Dedifferentiated amniotic fluid mesenchymal stem cell (primary cell): ENCODE measurements at regions not wholly inside any gene's neighbourhood (a gene's known extent, or its start where the extent isn't known, plus 50 kb on each side); places are given as distances from the start of the nearest gene placed in this dataset.

Source experiments
- DNase-seq: peaks from one replicate; pipeline ENCODE4 v3.0.0-alpha.2; 2016; ENCODE audit errors: extremely low spot score

DNA sequence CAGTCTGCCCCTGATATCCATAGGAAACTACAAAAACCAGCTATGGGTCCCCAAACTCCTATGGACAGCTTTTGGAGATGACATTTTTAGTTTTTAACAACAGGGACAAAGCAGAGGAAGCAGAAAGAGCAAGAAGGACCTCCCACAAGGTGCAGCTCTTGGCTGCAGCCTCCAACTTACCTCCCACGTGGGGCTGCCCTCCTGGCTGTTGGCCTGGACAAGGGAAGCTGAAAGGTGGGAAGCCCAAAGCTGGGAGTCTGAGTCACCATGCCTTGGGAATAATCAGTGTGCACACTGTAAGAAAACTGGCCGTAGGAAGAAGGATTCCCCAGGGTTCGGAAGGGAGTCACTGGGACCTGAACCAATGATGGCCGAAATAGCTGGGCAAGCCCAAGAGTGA lies 51.8 kb upstream of the PAX1 start:
- DNase-seq: peak; percentile 9

DNA sequence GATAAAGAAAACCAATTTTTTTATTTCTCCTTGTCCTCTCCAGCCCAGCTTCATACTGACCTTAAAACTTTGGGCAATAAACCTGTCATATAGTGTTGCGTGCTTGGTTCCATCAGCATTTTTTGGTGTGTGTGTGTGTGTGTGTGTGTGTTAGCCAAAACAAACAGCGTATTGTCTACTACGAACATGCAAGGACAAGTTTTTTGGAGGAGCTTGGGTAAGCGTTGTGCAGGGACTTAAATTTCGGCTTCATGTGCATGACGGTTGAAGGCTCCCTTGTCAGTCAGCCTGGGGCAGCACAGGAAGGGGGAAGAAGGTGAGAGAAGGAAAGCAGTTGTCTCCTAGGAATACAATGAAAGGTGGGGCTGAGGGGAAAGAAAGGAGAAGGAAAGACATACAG lies 62.0 kb upstream of the PAX1 start:
- no peak for DNase-seq

DNA sequence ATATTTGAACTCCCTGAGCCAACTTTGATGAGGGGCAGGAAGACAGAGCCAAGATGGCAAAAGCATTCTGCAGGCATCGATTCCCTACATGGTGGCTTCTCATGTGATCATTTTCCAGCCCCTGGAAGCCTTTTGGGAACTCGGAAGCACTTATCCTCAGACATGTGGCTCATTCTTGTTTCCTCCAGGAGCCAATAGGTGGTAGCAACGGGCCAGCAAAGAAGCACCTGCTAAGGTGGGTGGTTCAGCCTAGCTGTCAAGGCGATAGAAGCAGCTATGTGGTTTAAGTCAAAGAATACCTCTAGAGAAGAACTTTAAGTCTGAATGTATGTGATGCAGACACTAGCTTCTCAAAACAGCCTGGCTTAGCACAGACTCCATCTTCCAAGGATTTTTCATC lies 64.9 kb upstream of the PAX1 start:
- DNase-seq: no peak

DNA sequence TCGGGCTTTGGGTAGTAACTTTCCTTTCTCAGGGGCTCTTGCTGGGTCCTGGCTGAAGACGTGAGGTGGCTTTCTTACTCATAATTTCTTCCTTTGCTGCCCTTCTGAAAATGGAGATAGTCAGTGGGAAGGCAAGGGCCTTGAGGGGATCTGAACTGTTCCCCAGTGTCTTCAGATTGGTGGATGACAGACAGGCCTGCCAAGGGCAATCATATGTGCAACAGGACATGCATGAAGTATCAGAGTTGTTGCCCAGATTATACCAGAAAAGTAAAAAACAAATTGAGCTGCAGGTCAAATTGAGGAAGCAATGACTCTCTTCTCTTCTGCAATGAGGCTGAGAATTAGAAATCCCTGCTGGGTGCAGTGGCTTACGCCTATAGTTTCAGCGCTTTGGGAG lies 71.6 kb upstream of the PAX1 start:
- no peak for DNase-seq

DNA sequence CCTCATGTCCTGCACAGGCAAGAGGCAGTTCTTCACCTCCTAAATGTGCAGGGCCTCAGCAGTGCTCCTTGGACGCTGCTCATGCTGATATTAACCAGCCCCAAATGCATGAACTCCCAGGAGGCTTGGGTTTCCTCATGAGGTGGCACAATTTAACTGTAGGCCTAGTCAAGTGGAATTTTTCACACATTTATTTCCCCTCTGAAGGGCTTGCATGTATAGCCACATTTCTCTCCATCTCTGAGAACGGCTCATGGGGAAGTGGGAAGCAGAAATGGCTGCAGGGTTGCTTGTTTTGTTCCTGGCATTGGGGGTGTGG lies 72.8 kb upstream of the PAX1 start:
- no peak for DNase-seq

DNA sequence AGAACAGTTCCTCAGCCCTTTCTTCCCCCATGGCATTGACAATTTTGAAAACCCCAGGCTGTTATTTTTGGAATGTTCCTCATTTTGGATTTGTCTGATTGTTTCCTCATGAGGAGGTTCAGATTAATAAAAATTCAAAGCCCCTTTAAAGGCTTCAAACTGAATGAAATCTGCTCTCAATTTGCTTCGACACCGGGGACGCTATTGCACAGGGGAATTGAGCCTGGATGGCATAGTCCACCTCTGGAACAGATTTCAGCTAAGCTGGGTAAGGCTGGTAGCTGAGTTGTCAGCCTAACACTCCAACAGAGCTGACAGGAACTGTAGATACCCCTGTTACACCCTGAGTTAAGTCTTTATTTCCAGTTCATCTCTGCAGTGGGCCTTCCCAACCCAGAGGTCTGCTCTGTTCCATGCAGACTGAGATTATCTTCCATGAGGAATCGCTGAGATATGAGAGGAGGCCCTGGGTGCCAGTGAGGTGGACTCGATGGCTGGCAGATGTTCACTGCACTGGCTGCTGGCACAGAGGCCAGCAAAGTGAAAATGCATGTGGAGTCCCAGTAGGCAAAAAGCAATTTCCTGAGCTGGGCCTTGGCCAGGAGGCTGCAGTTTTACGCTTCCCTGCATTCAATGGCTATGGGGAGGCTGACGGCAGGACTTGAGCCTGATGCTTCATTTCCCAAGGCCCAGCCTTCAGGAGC lies 73.3 kb upstream of the PAX1 start:
- no peak for DNase-seq

DNA sequence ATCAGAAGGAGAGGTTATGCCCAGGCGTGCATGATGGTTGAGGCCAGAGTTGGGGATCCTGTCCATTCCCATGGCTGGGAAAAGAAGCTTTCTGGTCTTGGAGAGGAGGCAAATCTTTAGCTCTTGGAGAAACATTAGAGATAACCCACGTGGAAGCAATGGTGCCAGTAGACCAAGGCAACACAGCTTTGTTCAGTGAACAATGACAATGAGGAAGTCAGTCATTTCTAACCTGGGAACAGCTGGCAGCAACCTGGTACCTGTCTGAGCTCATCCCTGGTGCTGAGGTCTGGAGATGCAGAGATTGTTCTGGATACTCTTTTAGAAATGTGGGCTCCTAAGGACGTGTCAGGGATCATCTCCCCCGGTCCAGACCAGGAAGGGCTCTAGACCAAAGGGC lies 76.7 kb upstream of the PAX1 start:
- DNase-seq: no peak

DNA sequence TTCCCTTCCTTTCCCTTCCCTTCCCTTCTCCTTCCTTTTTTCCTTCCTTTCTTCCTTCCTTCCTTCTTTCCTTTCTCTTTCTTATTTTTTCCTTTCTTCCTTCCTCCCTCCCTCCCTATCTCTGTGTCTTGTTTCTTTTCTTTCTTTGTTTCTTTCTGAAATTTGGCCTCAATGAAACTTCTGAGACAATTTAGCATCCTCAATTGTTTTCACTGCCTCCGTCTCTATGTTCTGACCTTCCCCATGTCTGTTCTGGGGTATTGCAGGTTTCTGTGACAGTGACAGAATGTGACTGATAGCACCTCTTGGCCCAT lies 81.7 kb upstream of the PAX1 start:
- DNase-seq: no peak

DNA sequence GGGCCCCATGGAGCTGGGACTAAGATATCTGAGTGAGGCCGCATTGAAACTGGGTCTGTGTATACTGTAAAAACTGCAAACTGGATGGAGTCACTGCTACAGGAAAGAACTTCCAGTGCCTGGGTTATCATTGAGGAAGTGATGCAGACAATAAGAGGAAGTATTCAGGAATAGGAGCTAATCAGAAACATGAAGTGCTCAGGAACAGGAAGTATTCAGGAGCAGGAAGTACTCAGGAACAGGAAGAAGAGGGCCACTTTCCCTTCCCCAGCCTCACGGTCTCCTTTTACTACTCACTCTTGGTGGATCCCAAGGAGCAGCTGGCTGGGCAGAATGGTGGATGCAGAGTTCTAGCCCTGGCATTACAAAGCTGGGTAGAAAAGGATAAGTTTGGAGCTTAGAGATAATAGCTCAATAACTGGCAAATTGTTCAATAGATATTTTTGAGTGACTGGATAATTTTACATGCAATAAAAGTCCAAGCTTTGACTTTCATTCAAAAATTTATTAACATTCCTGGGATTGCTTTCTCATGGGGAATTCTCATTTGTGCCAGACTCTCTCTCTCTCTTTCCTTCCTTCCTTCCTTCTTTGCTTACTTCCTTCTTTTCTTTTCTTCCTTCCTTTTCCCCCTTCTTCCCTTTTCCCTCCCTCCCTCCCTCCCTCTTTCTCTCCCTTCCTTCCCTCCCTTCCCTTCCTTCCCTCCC lies 82.2 kb upstream of the PAX1 start:
- DNase-seq: no peak

DNA sequence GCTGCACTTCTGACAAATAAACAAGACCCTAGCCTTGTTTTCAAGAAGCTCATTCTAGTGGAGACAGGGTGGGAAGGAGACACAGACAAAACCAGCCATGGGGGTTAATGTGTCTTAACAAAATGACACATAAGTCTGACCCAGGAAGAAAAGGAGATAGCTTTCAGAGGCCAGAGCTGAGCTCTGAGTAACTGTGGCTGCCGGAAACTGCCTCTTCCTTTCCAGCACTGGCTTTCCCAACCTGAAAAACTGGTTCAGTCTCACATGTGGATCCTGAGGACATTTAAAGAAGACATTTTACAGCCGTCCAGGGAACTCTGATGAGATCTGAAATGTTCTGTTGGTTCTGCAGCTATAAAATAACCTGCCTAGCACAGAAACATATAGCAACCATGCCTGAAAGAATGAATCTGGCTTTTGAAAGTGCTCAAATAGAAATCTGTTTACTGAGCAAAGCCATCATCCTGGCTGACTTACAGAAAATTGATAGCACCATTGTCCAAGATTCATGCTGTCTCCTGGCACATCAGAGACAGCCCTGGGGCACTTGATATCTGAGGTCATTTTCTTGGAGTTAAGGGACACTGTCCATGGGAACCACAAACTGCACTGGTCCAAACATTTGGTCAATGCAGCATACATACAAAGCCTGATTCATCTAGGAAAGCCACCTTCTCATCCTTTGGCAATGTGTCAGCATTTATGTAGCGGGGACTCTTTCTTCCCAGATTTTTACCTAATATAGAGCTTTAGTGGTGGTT lies 83.2 kb upstream of the PAX1 start:
- no peak for DNase-seq

DNA sequence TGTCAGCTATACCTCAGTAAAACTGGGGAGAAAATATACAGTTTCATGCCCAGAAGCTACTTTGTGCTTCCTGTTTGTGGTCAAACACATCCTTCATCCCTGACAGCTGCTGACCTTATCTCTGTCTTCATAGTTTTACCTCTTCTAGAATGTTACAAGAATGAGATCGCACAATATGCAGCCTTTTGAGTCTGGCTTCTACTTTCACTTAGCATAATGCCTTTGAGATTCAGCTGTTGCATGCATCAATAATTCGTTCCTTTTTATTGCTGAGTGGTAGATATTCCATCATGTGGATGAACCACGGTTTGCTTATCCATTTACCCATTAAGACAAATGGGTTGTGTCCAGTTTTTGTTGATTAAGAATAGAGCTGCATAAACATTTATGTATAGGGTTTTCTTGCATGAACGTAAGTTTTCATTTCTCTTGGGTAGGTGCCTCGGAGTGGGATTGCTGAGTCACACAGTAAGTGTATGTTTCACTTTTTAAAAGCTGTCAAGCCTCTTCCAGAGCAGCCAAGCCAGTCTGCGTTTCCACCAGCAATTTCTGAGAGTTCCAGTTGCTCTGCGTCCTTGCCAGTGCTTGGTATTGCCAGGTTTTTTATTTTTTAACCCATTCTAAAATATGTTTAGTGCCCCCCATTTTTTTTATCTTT lies 86.6 kb upstream of the PAX1 start:
- no peak for DNase-seq

DNA sequence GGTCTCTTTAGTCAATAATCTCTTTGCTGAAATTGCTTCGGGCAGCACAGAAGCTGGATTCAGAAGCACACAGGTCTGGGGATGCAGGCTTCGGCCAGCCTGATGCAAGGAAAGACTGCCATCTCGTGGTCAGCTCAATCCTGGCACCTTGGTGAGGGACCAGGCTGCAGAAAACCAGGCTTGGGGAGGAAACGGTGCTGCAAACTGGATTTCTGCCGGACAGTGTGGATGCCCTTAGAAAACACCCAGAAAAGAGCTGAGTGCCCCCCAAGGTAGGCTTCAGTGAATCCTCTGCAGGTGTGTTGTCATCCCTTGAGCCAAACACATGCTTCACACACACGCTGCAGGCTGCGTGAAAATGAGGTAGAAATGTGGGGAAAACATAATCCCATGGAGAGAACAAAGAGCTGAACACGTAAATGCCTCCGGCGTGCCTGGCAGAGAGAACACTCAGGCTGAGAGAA lies 89.8 kb upstream of the PAX1 start:
- DNase-seq: peak; percentile 17

DNA sequence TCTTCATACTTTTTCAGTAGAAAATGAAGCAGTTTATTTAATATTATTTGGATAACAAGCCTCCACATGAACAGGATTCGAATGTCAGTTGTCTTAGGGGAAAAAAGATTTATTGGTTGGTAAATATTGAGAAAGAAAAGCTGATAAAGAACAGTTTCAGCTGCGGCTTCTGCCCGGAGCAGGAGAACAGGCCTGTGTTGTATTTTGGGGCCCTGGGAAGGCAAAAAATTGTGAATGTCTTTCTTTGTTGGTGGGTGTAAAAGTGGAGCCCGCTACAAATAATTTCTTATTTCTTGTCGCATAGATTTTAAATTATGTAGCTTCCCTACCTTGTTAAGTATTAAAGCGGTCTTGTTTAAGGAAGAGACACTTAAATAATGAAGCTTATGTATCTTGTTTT lies 90.5 kb upstream of the PAX1 start:
- no peak for DNase-seq

DNA sequence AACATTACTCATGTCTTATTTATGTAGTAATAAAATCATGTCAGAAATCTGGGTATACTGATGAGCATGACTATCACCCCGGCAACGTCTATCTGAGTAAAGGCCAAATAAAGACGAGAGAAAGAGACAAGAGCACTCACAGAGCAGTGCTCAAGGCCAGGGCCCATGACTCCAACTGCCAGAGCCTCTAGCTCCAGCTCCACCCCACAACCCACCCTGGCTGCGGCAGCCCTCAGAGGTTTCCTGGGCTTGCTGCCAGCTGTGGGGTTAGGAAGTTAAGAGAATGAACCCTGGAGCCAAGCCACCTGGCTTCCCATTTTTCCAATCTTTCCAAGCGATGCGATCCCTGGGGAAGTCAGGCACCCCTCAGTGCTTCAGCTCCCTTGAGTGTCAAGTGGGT lies 92.0 kb upstream of the PAX1 start:
- DNase-seq: no peak

DNA sequence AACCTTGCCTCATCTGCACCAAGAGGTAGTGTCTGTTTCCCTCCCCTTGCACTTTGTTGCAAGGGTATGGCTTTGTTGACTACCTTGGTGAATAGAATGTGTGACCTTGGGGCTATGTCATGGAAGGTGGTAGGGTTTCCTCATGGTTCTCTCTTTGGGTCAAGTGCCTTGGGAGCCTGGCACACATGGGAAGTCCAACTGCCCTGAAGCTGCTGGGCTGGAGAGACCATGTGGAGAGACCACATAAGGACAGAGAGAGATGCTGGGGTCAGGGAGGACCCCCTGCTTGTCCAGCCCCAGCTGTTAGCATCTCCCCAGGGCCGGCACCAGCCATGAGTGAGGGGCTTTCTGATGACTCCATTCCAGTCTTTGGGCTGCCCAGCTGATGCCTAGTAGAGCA lies 95.5 kb upstream of the PAX1 start:
- DNase-seq: no peak

DNA sequence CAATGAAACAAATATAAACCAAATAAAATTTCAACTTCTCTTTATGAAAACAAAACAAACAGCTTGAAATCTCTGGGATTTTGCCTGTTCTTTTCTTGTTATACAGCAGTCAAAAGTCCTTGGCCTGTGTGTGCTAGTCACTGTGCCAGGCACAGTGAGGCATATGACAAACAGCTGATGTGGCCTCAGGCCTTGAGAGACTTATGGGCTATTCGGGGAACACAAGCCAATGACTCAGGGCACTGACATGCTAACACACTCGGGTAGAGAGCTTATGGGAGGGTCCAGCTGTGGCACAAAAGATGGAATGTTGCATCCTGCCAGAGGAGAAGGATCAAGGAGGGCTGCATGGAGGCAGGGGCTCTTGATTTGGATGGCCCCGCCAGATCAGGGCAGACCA lies 95.4 kb upstream of the NKX2-2 start:
- DNase-seq: no peak

DNA sequence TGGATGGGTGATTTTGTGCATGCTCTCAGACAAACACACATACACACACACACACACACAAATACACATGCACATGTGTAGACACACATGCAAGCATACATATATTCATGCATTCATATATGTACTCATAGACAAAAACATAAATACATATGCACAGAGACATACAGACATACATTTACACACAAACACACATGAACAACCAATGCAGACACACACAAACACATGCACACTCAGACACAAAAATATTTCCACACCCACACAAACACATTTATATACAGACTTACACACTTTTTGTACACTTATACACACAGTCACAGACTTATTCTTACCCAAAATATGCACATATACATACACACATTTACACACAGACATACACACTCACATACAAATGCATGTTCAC lies 94.9 kb upstream of the NKX2-2 start:
- DNase-seq: no peak

DNA sequence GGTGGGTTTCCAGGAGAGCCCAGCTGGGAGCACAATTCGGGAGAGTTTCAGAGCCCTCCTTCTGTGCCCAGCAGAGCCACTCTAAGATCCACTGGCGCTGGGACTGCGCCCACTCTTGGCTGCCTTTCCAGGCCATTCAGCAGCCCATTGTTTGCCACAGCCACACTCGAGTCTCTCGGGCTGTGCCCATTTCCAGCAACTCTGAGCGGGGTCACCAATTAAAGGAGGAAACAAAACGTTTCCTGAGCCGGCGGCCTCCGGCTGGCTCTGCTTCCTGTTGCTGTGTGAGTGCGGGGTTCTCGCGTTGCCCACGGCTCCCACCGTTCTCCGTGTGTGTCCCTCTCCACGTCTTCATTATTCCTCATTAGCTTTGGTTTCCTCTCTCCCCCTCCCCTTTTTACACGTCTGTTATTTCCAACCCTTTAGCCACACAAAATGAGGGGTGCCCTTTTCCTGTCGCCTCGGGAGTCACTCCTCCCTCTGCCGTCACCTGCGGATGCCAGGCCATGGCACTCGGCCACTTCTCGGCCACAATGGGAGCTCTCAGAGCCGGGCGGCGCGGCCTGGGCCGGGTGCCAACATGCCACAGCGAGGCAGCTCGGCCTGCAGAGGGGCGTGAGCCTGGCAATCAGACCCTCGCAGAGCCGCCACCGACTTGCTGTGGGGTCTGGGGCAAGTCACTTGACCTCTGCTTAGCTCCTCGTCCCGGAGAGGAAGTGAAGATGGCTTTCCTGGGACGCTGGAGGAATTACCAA lies 94.3 kb upstream of the NKX2-2 start:
- no peak for DNase-seq

DNA sequence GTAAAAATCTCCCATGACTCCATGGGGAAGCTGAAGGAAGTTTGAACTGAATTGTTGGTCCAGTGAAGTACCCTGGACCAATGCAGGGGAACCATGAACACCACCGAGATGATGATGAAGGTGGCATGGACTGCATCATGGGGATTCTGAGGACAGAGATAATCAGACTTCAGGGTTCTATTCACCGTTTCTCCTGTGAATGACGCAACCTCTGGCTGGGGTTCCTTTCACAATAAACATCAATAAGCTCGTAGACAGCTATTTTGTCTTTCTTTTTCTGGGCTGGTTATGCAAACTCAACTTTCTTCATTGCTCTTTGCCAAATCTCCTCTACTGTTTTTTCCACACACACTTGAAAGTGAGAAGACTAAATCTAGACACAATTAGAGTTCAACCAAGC lies 87.9 kb upstream of the NKX2-2 start:
- no peak for DNase-seq

DNA sequence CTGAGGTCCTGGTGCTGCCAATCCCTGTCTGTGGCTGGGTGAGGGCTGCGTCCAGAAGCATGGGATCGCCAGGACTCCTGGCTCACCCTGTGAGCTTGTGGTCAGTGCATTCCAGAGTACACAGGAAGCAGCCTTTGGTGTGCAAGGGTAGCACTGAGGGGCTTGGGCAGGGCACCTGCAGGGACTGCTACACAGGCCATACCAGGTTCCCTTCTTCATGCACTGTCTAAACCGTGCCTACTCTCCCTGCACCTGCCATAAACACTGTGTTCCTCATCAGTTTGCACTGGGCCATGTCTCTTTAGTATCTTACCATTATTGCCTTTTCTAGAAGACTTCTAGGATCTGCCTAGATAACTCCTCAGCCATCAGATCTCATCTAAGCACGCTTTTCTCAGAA lies 72.8 kb upstream of the NKX2-2 start:
- DNase-seq: no peak

DNA sequence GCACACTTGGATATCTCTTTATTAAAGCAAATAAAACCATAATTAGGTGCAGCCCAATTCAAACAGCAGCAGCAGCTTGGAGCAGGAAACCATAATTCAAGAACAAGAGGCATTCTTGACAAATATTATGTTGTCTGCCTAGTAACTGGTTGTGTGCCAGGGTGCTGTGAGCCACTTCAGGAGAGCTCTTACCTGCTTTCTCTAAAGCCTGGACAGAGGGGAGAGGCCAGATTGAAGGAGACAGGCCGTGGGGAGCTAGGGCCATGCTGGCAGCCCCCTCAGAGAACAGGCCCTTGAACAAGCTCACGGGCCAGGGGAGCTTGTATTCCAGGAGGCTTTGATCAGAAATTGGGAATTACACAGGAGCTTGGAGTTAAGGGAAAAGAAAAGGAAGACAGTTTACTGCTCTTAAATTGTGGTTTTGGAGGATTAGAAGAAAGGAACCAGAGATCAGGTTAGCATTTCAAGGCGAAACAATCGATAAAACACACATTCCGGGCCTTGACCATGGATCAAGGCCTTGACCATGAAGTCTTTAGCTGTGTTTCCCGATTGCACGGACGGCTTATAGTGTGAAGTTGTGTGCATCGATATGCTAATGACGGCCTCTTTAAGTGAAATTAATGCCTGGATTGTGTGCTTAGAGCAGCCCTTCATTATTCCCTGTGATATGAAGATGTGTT lies 69.8 kb upstream of the NKX2-2 start:
- no peak for DNase-seq

DNA sequence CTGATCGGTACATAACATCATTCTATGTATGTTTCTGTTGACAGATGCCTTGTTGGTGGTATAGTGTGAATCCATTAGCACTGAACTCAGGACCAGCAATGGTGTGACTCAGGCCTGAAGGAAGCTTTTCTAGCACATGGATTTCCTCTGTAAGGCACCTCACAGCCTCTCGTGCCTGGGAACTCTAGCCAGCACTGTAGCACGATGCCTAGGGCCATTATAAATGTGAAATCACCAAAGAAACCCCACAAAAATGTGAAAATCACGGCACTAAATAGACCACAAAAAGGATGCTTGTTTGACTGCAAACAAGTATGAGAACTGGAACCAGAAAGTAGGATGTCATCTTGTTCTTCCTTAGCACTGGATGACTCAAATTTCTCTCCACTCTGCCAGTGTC lies 63.7 kb upstream of the NKX2-2 start:
- no peak for DNase-seq
